ENCODE measurements at regions not wholly inside any gene's neighbourhood (a gene's known extent, or its start where the extent isn't known, plus 50 kb on each side); places are given as distances from the start of the nearest gene placed in this dataset.
A peak's percentile ranks its signal among the peaks of the same experiment; 100 is the strongest.
"Not testable (repeated sequence)": the region's sequence is repeated elsewhere in the genome, so short reads cannot be mapped to it uniquely, and the experiment has no call there.

DNA sequence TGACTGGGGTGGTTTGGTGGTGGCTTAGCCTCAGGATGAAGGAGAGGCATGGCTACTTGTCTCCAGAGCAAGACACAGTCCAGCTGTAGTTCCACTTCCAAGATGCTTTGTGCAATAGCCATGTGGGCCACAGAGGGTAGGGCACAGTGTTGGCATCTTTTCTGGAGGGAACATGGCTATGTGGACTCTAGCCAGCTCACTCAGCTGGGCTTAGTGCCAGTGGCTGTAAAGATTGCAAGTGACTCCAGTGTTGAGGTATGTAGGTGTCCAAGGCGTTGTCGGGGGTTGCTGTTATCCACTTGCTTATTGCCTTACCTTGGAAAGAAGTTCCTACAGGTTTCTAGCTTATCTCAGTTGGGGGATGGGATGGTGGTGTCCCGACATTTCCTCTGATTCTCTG is 233.4 kb downstream of the CD109 start:
- no peak for DNase-seq (ENCODE audit: extremely low read depth in 1 of 11, low read depth in 9 of 11, low spot score in 4 of 11)

DNA sequence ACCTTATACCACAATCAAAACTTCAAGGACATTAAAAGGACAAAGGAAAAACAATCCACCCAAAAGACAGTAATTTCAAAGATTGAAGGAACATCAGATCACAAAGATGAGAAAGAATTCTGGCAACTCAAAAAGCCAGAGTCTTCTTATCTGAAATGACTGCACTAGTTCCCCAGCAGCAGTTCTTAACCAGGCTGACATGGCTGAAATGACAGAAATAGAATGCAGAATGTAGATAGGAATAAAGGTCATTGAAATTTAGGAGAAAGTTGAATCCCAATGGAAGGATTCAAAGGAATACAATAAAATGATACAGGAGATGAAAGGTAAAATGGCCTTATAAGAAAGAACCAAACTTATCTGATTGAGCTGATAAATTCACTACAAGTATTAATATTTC is 231.4 kb downstream of the CD109 start:
- no peak for DNase-seq (ENCODE audit: extremely low read depth in 1 of 11, low read depth in 9 of 11, low spot score in 4 of 11)

DNA sequence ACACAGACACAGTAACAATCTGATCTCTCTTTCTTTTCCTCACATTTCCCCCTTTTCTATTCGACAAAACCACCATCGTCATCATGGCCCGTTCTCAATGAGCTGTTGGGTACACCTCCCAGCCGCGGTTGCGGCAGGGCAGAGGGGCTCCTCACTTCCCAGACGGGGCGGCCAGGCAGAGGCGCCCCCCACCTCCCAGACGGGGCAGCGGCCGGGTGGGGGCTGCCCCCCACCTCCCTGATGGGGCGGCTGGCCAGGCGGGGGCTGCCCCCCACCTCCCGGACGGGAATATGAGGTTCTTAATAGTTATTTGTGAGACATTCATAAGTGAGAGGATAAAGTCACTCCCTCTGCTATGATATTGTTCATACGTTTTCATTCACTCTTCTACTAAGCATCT is 229.7 kb downstream of the CD109 start:
- not testable (repeated sequence) for DNase-seq (ENCODE audit: extremely low read depth in 1 of 11, low read depth in 9 of 11, low spot score in 4 of 11)

DNA sequence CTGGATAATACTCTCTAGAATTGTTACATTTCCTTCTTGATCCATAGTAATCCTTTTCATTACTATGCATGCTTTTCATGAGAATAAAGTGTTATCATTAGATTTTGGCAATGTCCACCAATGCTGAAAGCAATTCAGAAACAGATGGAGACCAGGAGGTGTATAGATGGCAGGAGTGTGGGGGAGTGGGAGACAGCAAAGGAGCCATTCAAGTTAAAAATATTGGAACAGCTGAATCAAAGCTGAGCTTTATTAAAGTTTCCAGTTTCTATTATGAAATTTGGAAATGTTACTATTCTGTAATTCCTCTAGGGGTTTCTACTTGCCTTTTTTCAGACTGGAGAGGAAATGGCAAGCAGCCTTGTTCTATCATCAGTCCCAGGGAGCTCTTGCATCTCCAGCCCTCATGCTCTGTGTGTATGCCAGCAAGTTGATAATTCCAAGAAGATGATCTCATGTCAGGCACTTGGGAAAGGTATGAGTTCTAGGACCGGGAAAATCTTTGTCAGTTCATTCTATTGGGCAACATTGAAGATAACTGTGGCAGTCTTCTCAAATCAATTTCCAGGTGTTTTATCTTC is 228.0 kb downstream of the CD109 start:
- DNase-seq (ENCODE audit: extremely low read depth in 1 of 11, low read depth in 9 of 11, low spot score in 4 of 11), result no peak

GRCh38 chr6:73903155-73903554 is 207.2 kb downstream of the CD109 start:
- DNase-seq (ENCODE audit: extremely low read depth in 1 of 11, low read depth in 9 of 11, low spot score in 4 of 11), result no peak

- DNase-seq (ENCODE audit: extremely low read depth in 1 of 11, low read depth in 9 of 11, low spot score in 4 of 11), result no peak
Measured at GRCh38 chr6:73901986-73902385, 206.0 kb downstream of the CD109 start.

DNA sequence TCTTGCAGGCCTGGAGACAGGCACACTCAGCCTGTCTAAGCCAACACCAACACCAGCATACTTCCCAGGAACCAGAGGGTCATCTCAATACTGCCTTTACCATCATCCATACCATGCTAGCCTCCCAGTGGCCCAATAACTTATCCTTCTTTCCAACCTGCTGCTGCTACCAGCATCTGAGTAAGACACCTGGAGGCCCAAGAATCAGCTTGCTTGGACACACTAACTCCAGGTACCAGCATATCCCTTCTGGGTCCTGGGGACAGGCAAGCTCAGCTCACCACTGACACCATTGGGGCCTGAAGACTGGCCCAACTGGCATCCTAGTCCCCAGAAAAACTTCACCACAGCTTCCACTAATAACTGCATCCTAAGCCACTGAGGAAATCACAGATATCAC is 205.3 kb downstream of the CD109 start:
- no peak for DNase-seq (ENCODE audit: extremely low read depth in 1 of 11, low read depth in 9 of 11, low spot score in 4 of 11)

GRCh38 chr6:73898599-73898998 is 202.6 kb downstream of the CD109 start:
- no peak for DNase-seq (ENCODE audit: extremely low read depth in 1 of 11, low read depth in 9 of 11, low spot score in 4 of 11)

DNA sequence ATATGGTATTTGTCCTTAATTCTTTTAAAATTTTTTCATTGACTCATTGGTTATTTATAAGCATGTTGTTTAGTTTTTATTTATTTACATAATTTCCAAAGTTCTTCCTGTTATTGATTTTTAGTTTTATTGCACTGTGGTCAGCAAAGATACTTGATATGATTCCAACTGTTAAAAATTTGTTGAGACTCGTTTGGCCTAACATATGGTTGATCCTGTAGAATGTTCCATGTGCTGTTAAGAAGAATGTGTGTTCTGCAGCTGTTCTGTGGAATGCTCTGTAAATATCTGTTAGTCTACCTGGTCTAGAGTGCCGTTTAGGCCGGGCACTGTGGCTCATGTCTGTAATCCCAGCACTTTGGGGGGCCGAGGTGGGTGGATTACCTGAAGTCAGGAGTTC is 197.7 kb downstream of the CD109 start:
- DNase-seq (ENCODE audit: extremely low read depth in 1 of 11, low read depth in 9 of 11, low spot score in 4 of 11), result no peak

DNA sequence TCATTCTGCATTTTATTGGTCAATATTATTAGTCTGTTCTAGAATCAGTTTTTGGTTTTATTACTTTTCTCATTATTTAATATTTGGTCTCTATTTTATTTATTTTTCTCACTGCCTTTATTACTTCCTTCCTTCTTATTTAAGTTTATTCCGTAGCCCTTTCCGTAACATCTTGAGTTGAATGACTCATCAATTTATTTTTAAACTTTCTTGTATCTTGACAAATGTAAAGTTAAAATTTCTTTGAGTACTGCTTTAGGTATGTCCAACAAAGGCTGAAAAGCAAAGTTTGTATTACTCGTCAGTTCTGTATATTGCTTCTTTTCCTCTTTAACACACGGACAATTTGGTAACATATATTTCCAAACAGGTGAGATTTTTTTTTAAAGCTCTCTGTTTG is 192.0 kb downstream of the CD109 start:
- no peak for DNase-seq (ENCODE audit: extremely low read depth in 1 of 11, low read depth in 9 of 11, low spot score in 4 of 11)

DNA sequence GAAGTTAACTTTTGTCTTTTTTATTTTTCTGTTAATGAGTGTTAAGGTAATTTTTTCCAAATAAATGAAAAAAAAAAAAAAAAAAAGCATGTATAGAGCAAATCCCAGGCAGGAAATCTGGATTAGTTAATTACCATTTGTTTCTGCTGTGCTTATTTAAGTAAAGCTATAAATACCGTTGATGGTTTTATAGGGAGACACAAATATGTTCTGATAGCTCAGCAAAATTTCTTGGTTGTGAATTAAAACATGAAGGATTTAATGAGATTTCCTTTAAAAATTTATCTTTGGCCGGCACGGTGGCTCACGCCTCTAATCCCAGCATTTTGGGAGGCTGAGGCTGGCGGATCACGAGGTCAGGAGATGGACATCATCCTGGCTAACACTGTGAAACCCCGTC is 189.4 kb downstream of the CD109 start:
- DNase-seq (ENCODE audit: extremely low read depth in 1 of 11, low read depth in 9 of 11, low spot score in 4 of 11), result peak in 2 of 11 donors; percentile 27 to 47

DNA sequence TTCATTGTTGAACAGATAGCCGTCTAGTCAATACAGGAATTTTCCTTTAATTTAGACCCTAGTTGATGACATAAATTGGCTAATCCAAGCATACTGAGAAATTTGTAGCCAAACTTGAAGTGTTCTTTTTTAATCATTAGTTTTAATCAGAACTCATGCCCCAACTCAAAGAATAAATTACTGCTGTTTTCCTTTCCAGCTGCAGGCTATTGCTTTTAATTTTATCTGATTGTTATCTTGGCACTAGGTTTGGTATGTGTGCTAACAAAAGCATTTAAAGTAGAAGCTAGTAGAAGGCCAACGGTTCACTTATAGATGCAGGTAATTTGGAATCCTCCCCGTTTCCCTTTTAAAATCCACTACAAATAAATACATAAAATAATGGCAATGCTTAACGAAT is 188.5 kb downstream of the CD109 start:
- no peak for DNase-seq (ENCODE audit: extremely low read depth in 1 of 11, low read depth in 9 of 11, low spot score in 4 of 11)

GRCh38 chr6:73879501-73880293 is 183.7 kb downstream of the CD109 start:
- peak in 1 of 11 donors; percentile 40 for DNase-seq (ENCODE audit: extremely low read depth in 1 of 11, low read depth in 9 of 11, low spot score in 4 of 11)

DNA sequence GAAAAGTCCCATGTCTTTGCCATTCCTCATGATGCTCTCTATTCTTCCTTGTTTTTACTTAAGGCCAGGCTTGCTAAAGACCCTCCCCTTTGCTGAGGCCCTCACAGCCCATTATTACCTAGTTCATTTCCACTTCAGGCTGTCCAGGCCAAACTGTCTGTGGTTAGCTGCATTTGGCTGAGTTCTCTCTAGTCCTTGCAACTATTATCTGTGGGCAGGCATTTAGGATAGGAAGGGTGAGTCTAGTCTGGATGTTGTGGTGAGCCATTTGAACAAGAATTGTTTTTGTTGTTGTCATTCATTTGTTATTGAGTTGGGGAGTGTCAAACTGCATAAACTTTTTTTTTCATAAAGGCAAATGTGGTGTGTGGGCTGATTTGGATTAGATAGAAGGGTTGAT is 182.4 kb downstream of the CD109 start:
- no peak for DNase-seq (ENCODE audit: extremely low read depth in 1 of 11, low read depth in 9 of 11, low spot score in 4 of 11)

Data from renal cortex interstitium (tissue), 11 donors.